Cerebellar cortex (tissue), 1 donor: ENCODE measurements at regions not wholly inside any gene's neighbourhood (a gene's known extent, or its start where the extent isn't known, plus 50 kb on each side); places are given as distances from the start of the nearest gene placed in this dataset.
A peak's percentile ranks its signal among the peaks of the same experiment; 100 is the strongest.

Source experiments
- DNase-seq: peaks from one replicate; pipeline ENCODE4 v3.0.0-alpha.2; 2015; ENCODE audit warnings: low spot score

GRCh38 chr17:13084420-13084819 is 66.6 kb upstream of the ELAC2 start:
- no peak for DNase-seq

- DNase-seq = peak; percentile 47
These were observed 61.0 kb upstream of the ELAC2 start for GRCh38 chr17:13078591-13079385.

GRCh38 chr17:13076905-13077304 is 59.1 kb upstream of the ELAC2 start:
- no peak for DNase-seq

DNA sequence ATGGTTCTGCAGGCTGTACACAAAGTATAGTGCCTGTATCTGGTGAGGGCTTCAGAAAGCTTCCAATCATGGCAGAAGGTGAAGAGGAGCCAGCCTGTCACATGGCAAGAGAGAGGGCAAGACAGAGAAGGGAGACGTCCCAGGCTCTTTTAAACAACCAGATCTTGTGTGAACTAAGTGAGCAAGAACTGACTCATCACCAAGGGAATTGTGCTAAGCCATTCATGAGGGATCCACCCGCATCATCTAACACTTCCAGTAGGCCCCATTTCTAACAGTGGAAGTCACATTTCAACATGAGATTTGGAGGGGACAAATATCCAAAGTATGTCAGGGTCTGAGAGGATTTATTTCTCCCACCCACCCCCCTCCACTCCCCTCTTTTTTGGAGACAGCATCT is 56.2 kb upstream of the ELAC2 start:
- no peak for DNase-seq

DNA sequence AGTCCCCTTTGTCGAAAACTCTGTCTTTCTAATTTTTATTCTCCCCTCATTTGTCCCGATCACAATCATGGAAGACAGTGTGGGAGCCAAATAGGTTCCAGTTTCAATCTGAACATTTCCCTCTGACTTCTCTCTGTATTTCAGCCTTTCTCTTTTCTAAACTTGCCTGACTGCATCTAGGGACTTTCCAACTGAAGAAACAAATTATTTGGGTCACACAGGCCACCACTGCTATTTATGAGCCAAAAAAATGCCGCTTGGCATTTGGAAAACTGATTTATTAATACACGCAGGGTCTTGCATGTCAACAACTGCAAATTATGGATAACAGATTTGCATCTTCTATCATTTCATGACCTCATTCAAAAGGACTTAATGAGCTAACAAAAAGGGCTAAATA is 55.2 kb upstream of the ELAC2 start:
- DNase-seq = no peak

GRCh38 chr17:13070732-13071131 is 52.9 kb upstream of the ELAC2 start:
- DNase-seq = no peak

- no peak for DNase-seq
These were observed 49.9 kb upstream of the ELAC2 start for GRCh38 chr17:13067629-13068303.
